ENCODE measurements at regions not wholly inside any gene's neighbourhood (a gene's known extent, or its start where the extent isn't known, plus 50 kb on each side); places are given as distances from the start of the nearest gene placed in this dataset.

DNA sequence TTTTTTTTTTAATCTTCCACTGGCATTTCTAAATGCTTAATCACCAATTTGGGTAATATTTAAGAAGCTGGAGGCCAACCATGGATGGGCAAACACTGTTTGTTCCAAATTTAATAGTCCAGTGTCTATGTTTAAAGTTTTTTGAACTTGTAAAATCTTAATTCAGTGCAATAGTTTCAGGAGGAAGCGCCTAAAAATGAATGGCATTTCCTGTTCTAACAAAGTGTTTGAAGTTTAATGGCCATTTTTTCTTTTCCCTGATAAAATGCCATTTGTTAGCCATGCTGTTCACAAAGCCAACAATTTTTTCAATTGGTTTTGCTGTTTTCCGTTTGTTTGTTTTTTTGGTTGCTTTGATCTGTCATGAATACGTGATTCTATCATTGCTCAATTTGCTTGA, 552.1 kb downstream of the LMO4 start:
- DNase-seq (ENCODE audit: insufficient read length, low spot score) (no peak), FAIRE-seq (no peak)

DNA sequence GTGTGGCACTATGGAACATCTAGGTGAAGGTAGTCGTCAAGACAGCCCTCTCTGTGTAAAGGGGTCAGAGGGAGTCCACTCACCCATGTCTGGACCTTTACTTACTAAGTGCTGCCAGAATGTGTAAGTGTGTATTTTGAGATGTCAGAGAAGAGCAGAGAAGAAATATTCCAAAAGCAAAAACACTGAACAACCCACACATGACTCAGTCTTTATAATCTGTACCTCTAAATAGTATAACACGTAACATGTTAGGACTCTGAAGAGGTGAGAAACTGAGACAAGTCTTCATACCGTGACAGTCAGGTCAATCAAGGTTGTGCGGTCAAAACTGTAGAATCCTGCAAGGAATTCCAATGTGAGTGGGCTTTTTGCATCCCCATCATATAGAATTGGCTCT, 555.2 kb downstream of the LMO4 start:
- no peak for DNase-seq (ENCODE audit: insufficient read length, low spot score)
- no peak for TF ChIP-seq PAX5 (IDR thresholded peaks at IDR 0.05; ENCODE audit: insufficient read depth, low read length, severe bottlenecking)
- TF ChIP-seq POLR2A (IDR thresholded peaks at IDR 0.05; ENCODE audit: low read depth, low read length) = no peak
- TF ChIP-seq TAF1 (IDR thresholded peaks at IDR 0.05; ENCODE audit: low read depth, low read length) = no peak
- no peak for TF ChIP-seq POU2F2 (IDR thresholded peaks at IDR 0.05; ENCODE audit: low read depth, low read length)
- no peak for TF ChIP-seq SPI1 (IDR thresholded peaks at IDR 0.05; ENCODE audit: low read depth, low read length)
- TF ChIP-seq POLR2AphosphoS5 (IDR thresholded peaks at IDR 0.05; ENCODE audit: low read depth, low read length) = no peak
- FAIRE-seq = no peak

More for the DNA sequence above, 552.1 kb downstream of the LMO4 start:
- TF ChIP-seq POLR2AphosphoS5 (IDR thresholded peaks at IDR 0.05; ENCODE audit: low read depth, low read length) (no peak), PAX5 (IDR thresholded peaks at IDR 0.05; ENCODE audit: insufficient read depth, low read length, severe bottlenecking) (no peak)

DNA sequence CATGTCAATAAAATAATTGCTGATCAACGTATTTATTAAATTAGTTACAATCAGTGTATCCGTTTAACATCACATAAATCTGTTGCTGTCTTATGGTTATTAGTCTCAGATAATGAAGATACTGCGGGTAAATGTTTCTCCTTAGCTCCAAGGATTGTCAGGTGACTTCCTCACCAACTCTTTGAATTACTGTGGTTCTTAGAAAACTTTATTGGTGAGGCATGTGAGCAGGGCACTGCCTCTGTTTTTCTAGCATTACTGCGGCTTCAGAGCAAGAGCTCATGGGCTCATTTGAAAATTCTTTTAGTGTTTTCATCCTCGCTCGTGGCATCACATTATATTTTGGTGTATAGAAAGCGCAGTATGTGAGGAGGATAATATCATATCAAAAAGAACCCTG, 555.9 kb downstream of the LMO4 start:
- FAIRE-seq = no peak

DNA sequence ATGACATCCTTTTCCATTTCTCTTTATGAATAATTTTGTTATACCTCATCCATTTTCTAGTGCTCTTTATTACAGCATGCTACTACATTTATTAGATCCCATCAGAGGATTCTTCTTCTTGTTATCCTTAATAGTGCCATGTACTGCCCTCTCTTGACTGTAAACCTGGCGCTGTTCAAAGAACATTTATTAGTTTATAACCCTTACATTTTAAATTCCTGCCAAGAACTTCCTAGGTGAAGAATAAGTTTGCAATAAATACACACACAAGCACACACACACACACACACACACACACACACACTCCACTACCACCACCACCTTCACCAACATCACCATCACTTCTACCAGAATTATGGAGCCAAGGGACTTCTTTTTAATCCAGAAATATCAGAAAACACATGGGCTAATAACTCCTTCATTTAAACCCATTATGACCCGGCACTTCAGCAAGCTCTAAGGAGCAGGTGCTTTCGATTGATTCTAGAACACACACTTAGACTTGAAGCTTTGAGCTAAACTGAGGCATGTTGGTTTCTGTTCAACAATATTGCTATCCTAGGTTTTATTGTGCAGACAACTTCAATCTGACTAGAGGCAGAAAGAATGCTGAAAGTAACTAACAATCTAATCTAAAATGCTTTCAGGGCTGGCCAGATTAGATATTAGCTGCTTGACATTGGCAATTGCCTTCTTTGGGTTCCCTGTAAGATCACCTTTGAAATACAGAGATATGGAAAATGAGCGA, 556.8 kb downstream of the LMO4 start:
- DNase-seq (ENCODE audit: insufficient read length, low spot score) (no peak), FAIRE-seq (no peak)
- TF ChIP-seq POLR2A (IDR thresholded peaks at IDR 0.05; ENCODE audit: low read depth, low read length) (no peak), POU2F2 (IDR thresholded peaks at IDR 0.05; ENCODE audit: low read depth, low read length) (no peak), TAF1 (IDR thresholded peaks at IDR 0.05; ENCODE audit: low read depth, low read length) (no peak), PAX5 (IDR thresholded peaks at IDR 0.05; ENCODE audit: insufficient read depth, low read length, severe bottlenecking) (no peak), POLR2AphosphoS5 (IDR thresholded peaks at IDR 0.05; ENCODE audit: low read depth, low read length) (no peak), SPI1 (IDR thresholded peaks at IDR 0.05; ENCODE audit: low read depth, low read length) (no peak)

More for the DNA sequence above, 555.9 kb downstream of the LMO4 start:
- TF ChIP-seq POU2F2 (IDR thresholded peaks at IDR 0.05; ENCODE audit: low read depth, low read length) (no peak), TAF1 (IDR thresholded peaks at IDR 0.05; ENCODE audit: low read depth, low read length) (no peak), SPI1 (IDR thresholded peaks at IDR 0.05; ENCODE audit: low read depth, low read length) (no peak), POLR2A (IDR thresholded peaks at IDR 0.05; ENCODE audit: low read depth, low read length) (no peak), PAX5 (IDR thresholded peaks at IDR 0.05; ENCODE audit: insufficient read depth, low read length, severe bottlenecking) (no peak), POLR2AphosphoS5 (IDR thresholded peaks at IDR 0.05; ENCODE audit: low read depth, low read length) (no peak)
- no peak for DNase-seq (ENCODE audit: insufficient read length, low spot score)

DNA sequence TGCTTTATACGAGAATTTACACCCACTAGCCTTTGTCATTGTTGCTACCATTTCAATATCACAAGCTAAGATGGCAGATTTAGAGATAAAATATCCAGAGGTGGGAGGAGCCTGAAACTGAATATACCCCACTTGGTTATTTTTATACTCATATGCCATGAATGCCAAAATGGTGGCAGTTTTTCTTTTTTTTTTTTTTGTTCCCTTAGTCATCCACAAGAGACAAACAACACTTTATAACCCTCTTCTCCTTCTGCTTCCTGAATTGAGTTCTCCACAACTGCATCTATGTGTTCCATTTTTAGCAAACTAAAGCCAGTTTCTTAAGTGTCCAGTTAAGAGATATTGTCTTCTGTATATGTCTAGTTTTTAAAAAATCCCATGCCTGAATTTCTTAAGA, 558.4 kb downstream of the LMO4 start:
- TF ChIP-seq POLR2AphosphoS5 (IDR thresholded peaks at IDR 0.05; ENCODE audit: low read depth, low read length) = no peak
- FAIRE-seq (no peak), DNase-seq (ENCODE audit: insufficient read length, low spot score) (no peak)

DNA sequence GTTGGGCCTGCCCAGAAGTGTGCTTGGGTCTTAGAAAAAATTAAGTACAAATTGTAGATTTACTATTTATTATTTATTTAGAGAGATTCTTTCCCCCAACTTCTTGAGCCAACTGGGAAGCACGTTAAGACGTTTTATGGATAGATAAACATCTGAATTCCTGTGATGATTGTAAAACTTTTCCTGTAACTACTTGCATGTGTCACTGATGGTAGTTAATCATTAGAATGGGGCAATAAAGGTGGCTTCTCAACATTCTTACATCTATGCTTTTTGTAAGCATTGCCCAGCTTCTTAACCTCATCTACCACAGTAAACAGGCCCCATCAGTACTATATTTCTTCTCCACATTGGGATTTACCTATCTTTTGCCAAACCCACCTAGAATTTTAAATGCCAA, 559.8 kb downstream of the LMO4 start:
- FAIRE-seq = no peak

DNA sequence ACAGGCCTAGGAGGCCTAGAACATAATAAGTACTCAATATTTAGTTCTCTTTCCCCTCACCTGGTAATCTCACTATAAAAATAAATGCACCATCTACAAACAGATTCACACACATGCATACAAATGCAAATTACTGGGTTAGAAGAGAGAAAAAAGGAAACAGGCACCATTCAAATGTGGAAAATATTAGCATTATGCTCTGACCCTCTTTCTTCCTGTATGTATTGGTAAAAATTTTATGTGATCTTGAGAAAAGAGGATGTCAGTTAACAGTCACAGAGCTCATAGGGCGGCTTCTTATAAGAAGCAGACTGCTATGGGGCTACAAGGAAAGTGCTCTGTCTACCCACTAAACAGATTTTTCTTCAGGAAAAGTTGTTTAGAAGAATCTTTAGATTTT, 565.4 kb downstream of the LMO4 start:
- no peak for DNase-seq (ENCODE audit: insufficient read length, low spot score)
- TF ChIP-seq PAX5 (IDR thresholded peaks at IDR 0.05; ENCODE audit: insufficient read depth, low read length, severe bottlenecking) (no peak), POLR2AphosphoS5 (IDR thresholded peaks at IDR 0.05; ENCODE audit: low read depth, low read length) (no peak), POU2F2 (IDR thresholded peaks at IDR 0.05; ENCODE audit: low read depth, low read length) (no peak), POLR2A (IDR thresholded peaks at IDR 0.05; ENCODE audit: low read depth, low read length) (no peak), TAF1 (IDR thresholded peaks at IDR 0.05; ENCODE audit: low read depth, low read length) (no peak), SPI1 (IDR thresholded peaks at IDR 0.05; ENCODE audit: low read depth, low read length) (no peak)
- FAIRE-seq = no peak

More for the DNA sequence above, 559.8 kb downstream of the LMO4 start:
- no peak for TF ChIP-seq POLR2AphosphoS5 (IDR thresholded peaks at IDR 0.05; ENCODE audit: low read depth, low read length)
- no peak for TF ChIP-seq POLR2A (IDR thresholded peaks at IDR 0.05; ENCODE audit: low read depth, low read length)
- TF ChIP-seq TAF1 (IDR thresholded peaks at IDR 0.05; ENCODE audit: low read depth, low read length) = no peak
- no peak for TF ChIP-seq PAX5 (IDR thresholded peaks at IDR 0.05; ENCODE audit: insufficient read depth, low read length, severe bottlenecking)
- TF ChIP-seq POU2F2 (IDR thresholded peaks at IDR 0.05; ENCODE audit: low read depth, low read length) = no peak
- no peak for TF ChIP-seq SPI1 (IDR thresholded peaks at IDR 0.05; ENCODE audit: low read depth, low read length)
- no peak for DNase-seq (ENCODE audit: insufficient read length, low spot score)

DNA sequence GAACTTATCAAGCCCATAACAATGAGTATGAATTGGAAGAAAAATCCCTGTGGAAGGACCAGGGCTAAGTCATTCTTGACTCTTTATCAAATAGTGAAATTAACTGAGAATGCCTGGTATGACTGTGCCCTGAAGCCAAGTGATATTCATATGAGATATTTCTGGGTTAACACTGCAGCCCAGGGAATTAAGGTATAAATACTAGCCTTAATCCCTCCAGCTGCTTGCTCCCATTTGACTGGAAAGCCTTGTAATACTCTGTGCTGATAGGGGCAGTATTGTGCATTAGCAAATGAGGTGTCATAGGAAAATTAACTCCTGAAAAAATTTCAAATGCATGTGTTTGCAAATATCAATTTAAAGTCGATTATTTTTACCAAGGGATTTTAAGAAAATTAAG, 568.8 kb downstream of the LMO4 start:
- DNase-seq (ENCODE audit: insufficient read length, low spot score) (no peak), FAIRE-seq (no peak)
- no peak for TF ChIP-seq PAX5 (IDR thresholded peaks at IDR 0.05; ENCODE audit: insufficient read depth, low read length, severe bottlenecking)
- TF ChIP-seq POU2F2 (IDR thresholded peaks at IDR 0.05; ENCODE audit: low read depth, low read length) = no peak
- TF ChIP-seq SPI1 (IDR thresholded peaks at IDR 0.05; ENCODE audit: low read depth, low read length) = no peak
- no peak for TF ChIP-seq POLR2AphosphoS5 (IDR thresholded peaks at IDR 0.05; ENCODE audit: low read depth, low read length)

DNA sequence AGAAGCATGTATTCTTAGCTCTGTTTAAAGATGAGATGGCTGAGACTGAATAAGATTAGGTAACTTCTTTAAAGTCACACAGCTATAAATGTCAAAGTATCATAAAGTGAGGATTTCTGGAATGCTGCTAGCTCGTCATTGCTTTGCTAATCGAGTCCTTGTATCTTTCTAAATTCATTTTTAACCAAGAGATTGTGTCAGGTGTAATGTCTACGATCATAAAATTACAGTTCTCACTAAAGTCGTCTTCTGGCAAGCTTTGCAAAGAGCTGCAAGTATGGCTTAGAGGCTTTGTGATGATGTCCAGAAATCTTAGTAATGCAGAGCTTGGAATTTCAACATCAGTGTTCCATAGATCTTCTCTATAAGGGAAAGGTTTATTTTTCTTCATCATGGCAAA, 569.8 kb downstream of the LMO4 start:
- DNase-seq (ENCODE audit: insufficient read length, low spot score) (no peak), FAIRE-seq (no peak)
- TF ChIP-seq POU2F2 (IDR thresholded peaks at IDR 0.05; ENCODE audit: low read depth, low read length) (no peak), TAF1 (IDR thresholded peaks at IDR 0.05; ENCODE audit: low read depth, low read length) (no peak)

DNA sequence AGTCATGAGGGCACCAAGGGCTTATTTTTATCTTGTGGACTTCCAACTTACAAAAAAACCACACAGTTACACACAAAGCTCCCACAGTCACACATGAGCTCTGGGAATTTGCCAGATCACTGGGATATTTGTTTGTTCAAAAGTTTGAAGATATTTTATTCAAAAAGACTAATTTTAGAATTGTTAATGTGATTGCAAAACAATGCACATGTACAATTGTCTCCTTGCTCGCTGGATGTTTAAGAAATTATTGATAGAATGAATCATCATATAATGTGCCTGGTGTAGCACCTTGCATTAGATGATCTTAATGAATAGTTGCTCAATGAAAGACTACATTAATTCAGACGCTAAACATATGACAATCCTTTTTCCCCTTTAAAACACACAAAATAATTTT, 570.3 kb downstream of the LMO4 start:
- TF ChIP-seq PAX5 (IDR thresholded peaks at IDR 0.05; ENCODE audit: insufficient read depth, low read length, severe bottlenecking) = no peak
- no peak for TF ChIP-seq TAF1 (IDR thresholded peaks at IDR 0.05; ENCODE audit: low read depth, low read length)
- TF ChIP-seq POLR2AphosphoS5 (IDR thresholded peaks at IDR 0.05; ENCODE audit: low read depth, low read length) = no peak
- no peak for TF ChIP-seq POU2F2 (IDR thresholded peaks at IDR 0.05; ENCODE audit: low read depth, low read length)
- TF ChIP-seq POLR2A (IDR thresholded peaks at IDR 0.05; ENCODE audit: low read depth, low read length) = no peak
- TF ChIP-seq SPI1 (IDR thresholded peaks at IDR 0.05; ENCODE audit: low read depth, low read length) = no peak
- DNase-seq (ENCODE audit: insufficient read length, low spot score) (no peak), FAIRE-seq (no peak)
